Occipital lobe (tissue), 1 donor: ENCODE measurements at regions not wholly inside any gene's neighbourhood (a gene's known extent, or its start where the extent isn't known, plus 50 kb on each side); places are given as distances from the start of the nearest gene placed in this dataset.
A peak's percentile ranks its signal among the peaks of the same experiment; 100 is the strongest.

Experiments used
- DNase-seq: peaks from one replicate; lab custom pipeline; 2025; lab: John Stamatoyannopoulos, UW

- no peak for DNase-seq
These were observed 650.8 kb upstream of the FANCL start for GRCh38 chr2:58891828-58892377.

- DNase-seq, result no peak
These were observed 649.9 kb upstream of the FANCL start for GRCh38 chr2:58890865-58891525.

GRCh38 chr2:58886009-58886408, 644.9 kb upstream of the FANCL start:
- no peak for DNase-seq

GRCh38 chr2:58879834-58880233, 638.7 kb upstream of the FANCL start:
- no peak for DNase-seq

- no peak for DNase-seq
These were observed 637.7 kb upstream of the FANCL start for GRCh38 chr2:58878778-58879177.

GRCh38 chr2:58876126-58876525, 635.0 kb upstream of the FANCL start:
- DNase-seq, result no peak

GRCh38 chr2:58875436-58875835, 634.3 kb upstream of the FANCL start:
- DNase-seq, result peak; percentile 40

- no peak for DNase-seq
These were observed 630.5 kb upstream of the FANCL start for GRCh38 chr2:58871469-58872142.

GRCh38 chr2:58870704-58871103, 629.6 kb upstream of the FANCL start:
- no peak for DNase-seq

- no peak for DNase-seq
These were observed 625.8 kb upstream of the FANCL start for GRCh38 chr2:58866946-58867345.

GRCh38 chr2:58866527-58866926, 625.4 kb upstream of the FANCL start:
- DNase-seq, result no peak

GRCh38 chr2:58866040-58866439, 624.9 kb upstream of the FANCL start:
- DNase-seq, result no peak

GRCh38 chr2:58865436-58865835, 624.3 kb upstream of the FANCL start:
- no peak for DNase-seq

GRCh38 chr2:58862244-58862643, 621.1 kb upstream of the FANCL start:
- no peak for DNase-seq

- DNase-seq, result no peak
These were observed 619.5 kb upstream of the FANCL start for GRCh38 chr2:58860586-58860985.

- no peak for DNase-seq
These were observed 615.0 kb upstream of the FANCL start for GRCh38 chr2:58856100-58856499.

- DNase-seq, result no peak
These were observed 612.3 kb upstream of the FANCL start for GRCh38 chr2:58853420-58853819.

GRCh38 chr2:58852905-58853304, 611.8 kb upstream of the FANCL start:
- DNase-seq, result no peak

GRCh38 chr2:58852243-58852642, 611.1 kb upstream of the FANCL start:
- DNase-seq, result no peak

- no peak for DNase-seq
These were observed 610.5 kb upstream of the FANCL start for GRCh38 chr2:58851598-58851997.

GRCh38 chr2:58845011-58845410, 603.9 kb upstream of the FANCL start:
- DNase-seq, result no peak

- DNase-seq, result no peak
These were observed 601.5 kb upstream of the FANCL start for GRCh38 chr2:58842501-58843155.

GRCh38 chr2:58834404-58834803, 593.3 kb upstream of the FANCL start:
- no peak for DNase-seq
